Posterior vena cava (tissue), 2 donors: ENCODE measurements at regions not wholly inside any gene's neighbourhood (a gene's known extent, or its start where the extent isn't known, plus 50 kb on each side); places are given as distances from the start of the nearest gene placed in this dataset.

ENCODE experiments used
- DNase-seq: peaks from one replicate; pipeline ENCODE4 v3.0.0-alpha.2; 2020; ENCODE audit warnings: low spot score
- intact Hi-C, 2 donors: fragments of 100-400 bp; cut with DNase I; formaldehyde crosslinking; loops; one replicate each; pipeline versions ENCODE4 v1.14.1 to v1.14.2; 2022 to 2023
- donor health status: DM: yes; HTN: yes; CAD: no.
- donor health status: DM: yes; HTN: yes; CAD: no.

- intact Hi-C loops = no loop called here
- DNase-seq = no peak
Observed at GRCh38 chr1:59135761-59136255, 161.1 kb upstream of the FGGY start.

- DNase-seq = no peak
- intact Hi-C loops = no loop called here
Observed at GRCh38 chr1:59136541-59137275, 160.2 kb upstream of the FGGY start.

- DNase-seq = no peak
Observed at GRCh38 chr1:59137276-59137615, 159.6 kb upstream of the FGGY start.

GRCh38 chr1:59137968-59138367 is 158.9 kb upstream of the FGGY start:
- intact Hi-C loops = no loop called here
- no peak for DNase-seq

More at GRCh38 chr1:59137276-59137615, 159.6 kb upstream of the FGGY start:
- intact Hi-C loops = no loop called here

GRCh38 chr1:59138402-59138801 is 158.5 kb upstream of the FGGY start:
- no peak for DNase-seq
- intact Hi-C loops = no loop called here

GRCh38 chr1:59139396-59139795 is 157.5 kb upstream of the FGGY start:
- DNase-seq = no peak
- intact Hi-C loops = no loop called here

- DNase-seq = no peak
- intact Hi-C loops = loop anchor here in 1 of 2 donors (10.0 kb wide), 1 partner anchor 237 kb away; no protein-coding TSS in a partner anchor
Observed at GRCh38 chr1:59141267-59141863, 155.5 kb upstream of the FGGY start.

- intact Hi-C loops = loop anchor here in 1 of 2 donors (10.0 kb wide), 1 partner anchor 238 kb away; no protein-coding TSS in a partner anchor
- DNase-seq = no peak
Observed at GRCh38 chr1:59142311-59143132, 154.4 kb upstream of the FGGY start.

- DNase-seq = no peak
- intact Hi-C loops = loop anchor here in 1 of 2 donors (10.0 kb wide), 1 partner anchor 238 kb away; no protein-coding TSS in a partner anchor
Observed at GRCh38 chr1:59143133-59143487, 153.8 kb upstream of the FGGY start.

GRCh38 chr1:59143811-59144210 is 153.1 kb upstream of the FGGY start:
- DNase-seq = no peak
- intact Hi-C loops = loop anchor here in 1 of 2 donors (10.0 kb wide), 1 partner anchor 239 kb away; no protein-coding TSS in a partner anchor

GRCh38 chr1:59144959-59145358 is 151.9 kb upstream of the FGGY start:
- DNase-seq = no peak
- intact Hi-C loops = loop anchor here in 1 of 2 donors (10.0 kb wide), 1 partner anchor 240 kb away; no protein-coding TSS in a partner anchor

GRCh38 chr1:59146056-59146455 is 150.8 kb upstream of the FGGY start:
- no peak for DNase-seq
- intact Hi-C loops = loop anchor here in 1 of 2 donors (10.0 kb wide), 1 partner anchor 241 kb away; no protein-coding TSS in a partner anchor

- DNase-seq = peak; percentile 89
- intact Hi-C loops = loop anchor here in 1 of 2 donors (10.0 kb wide), 1 partner anchor 242 kb away; no protein-coding TSS in a partner anchor
Observed at GRCh38 chr1:59146651-59147358, 150.1 kb upstream of the FGGY start.

- intact Hi-C loops = loop anchor here in 1 of 2 donors (10.0 kb wide), 1 partner anchor 245 kb away; no protein-coding TSS in a partner anchor
- DNase-seq = no peak
Observed at GRCh38 chr1:59149435-59149834, 147.5 kb upstream of the FGGY start.

- intact Hi-C loops = no loop called here
- peak; percentile 93 for DNase-seq
Observed at GRCh38 chr1:59150577-59151386, 146.1 kb upstream of the FGGY start.

- DNase-seq = no peak
- intact Hi-C loops = no loop called here
Observed at GRCh38 chr1:59151387-59151761, 145.5 kb upstream of the FGGY start.

- intact Hi-C loops = no loop called here
- no peak for DNase-seq
Observed at GRCh38 chr1:59151860-59152259, 145.0 kb upstream of the FGGY start.

GRCh38 chr1:59152511-59152910 is 144.4 kb upstream of the FGGY start:
- DNase-seq = no peak

More at GRCh38 chr1:59152511-59152910, 144.4 kb upstream of the FGGY start:
- intact Hi-C loops = no loop called here
